Caco-2 (cell line): ENCODE measurements at regions not wholly inside any gene's neighbourhood (a gene's known extent, or its start where the extent isn't known, plus 50 kb on each side); places are given as distances from the start of the nearest gene placed in this dataset.

Experiments used
- BruUV-seq: library from RNA; stranded (reverse); fragments of 400-500 nt; replicated peaks from 2 replicates; lab custom pipeline; 2021; lab: Mats Ljungman, UMichigan
- CTCF ChIA-PET: fragments of 300-600 bp; sonication (Branson Sonifier 250); formaldehyde crosslinking; loops from one replicate; lab custom pipeline; 2022; ENCODE audit warnings: antibody characterized with exemption; lab: Charles Lee
- POLR2A ChIA-PET: fragments of 300-600 bp; sonication (Branson Sonifier 250); formaldehyde crosslinking; loops from one replicate; lab custom pipeline; 2022; ENCODE audit warnings: antibody characterized with exemption; lab: Charles Lee
- DNase-seq, 2 experiments: peaks; one replicate each; pipeline versions ENCODE4 v3.0.0 to v3.0.0-alpha.2; 2020 to 2022
- H3K27me3 ChIP-seq: replicated peaks from 2 replicates; pipeline ENCODE4 v1.6.0; 2011; ENCODE audit warnings: low read length; ENCODE audit not compliant: control insufficient read depth, insufficient read depth
- H3K36me3 ChIP-seq: 2 replicates; pipeline ENCODE4 v1.5.1; 2011; ENCODE audit warnings: low read length; ENCODE audit not compliant: control insufficient read depth, insufficient read depth
- H3K4me1 ChIP-seq: fragments of 250-450 bp; sonication (Bioruptor Pico); 2 replicates; pipeline ENCODE4 v1.5.1; 2020; ENCODE audit warnings: mild to moderate bottlenecking
- H3K4me3 ChIP-seq: 2 replicates; pipeline ENCODE4 v1.5.1; 2011; ENCODE audit warnings: low read depth, mild to moderate bottlenecking, control low read depth, low read length
- H3K9me3 ChIP-seq: fragments of 250-450 bp; sonication (Bioruptor Pico); 2 replicates; pipeline ENCODE4 v1.5.1; 2020; ENCODE audit warnings: mild to moderate bottlenecking, moderate library complexity
- H3K27ac Mint-ChIP-seq: one replicate; pipeline ENCODE4 v1.8.0; 2022; ENCODE audit warnings: mixed read lengths; ENCODE audit not compliant: unreplicated experiment
- H3K27me3 Mint-ChIP-seq: one replicate; pipeline ENCODE4 v1.8.0; 2022; ENCODE audit warnings: mixed read lengths; ENCODE audit not compliant: insufficient read depth, unreplicated experiment
- H3K36me3 Mint-ChIP-seq: one replicate; pipeline ENCODE4 v1.8.0; 2022; ENCODE audit warnings: mild to moderate bottlenecking, mixed read lengths; ENCODE audit not compliant: insufficient read depth, unreplicated experiment
- H3K4me1 Mint-ChIP-seq: one replicate; pipeline ENCODE4 v1.8.0; 2022; ENCODE audit warnings: low read depth, mixed read lengths; ENCODE audit not compliant: unreplicated experiment
- H3K4me3 Mint-ChIP-seq: one replicate; pipeline ENCODE4 v1.8.0; 2022; ENCODE audit warnings: mild to moderate bottlenecking, moderate library complexity, mixed read lengths; ENCODE audit not compliant: unreplicated experiment
- H3K9me3 Mint-ChIP-seq: one replicate; pipeline ENCODE4 v1.8.0; 2022; ENCODE audit warnings: mixed read lengths; ENCODE audit not compliant: unreplicated experiment
- CTCF ChIP-seq, 2 experiments: fragments of 200-600 bp in 1 of 2; IDR thresholded peaks; 1 replicate in 1 of 2; 2 replicates in 1 of 2; pipeline versions ENCODE4 v1.5.1 to v1.8.0; 2011 to 2022; ENCODE audit warnings: antibody characterized with exemption in 1 of 2, control low read depth in 1 of 2, inconsistent platforms in 1 of 2, low read depth in 1 of 2, low read length in 1 of 2, mild to moderate bottlenecking in 1 of 2, moderate library complexity in 1 of 2; ENCODE audit not compliant: insufficient read depth in 1 of 2, severe bottlenecking in 1 of 2, unreplicated experiment in 1 of 2
- intact Hi-C: fragments of 100-400 bp; cut with micrococcal nuclease; formaldehyde crosslinking; loops from one replicate; pipeline ENCODE4 v1.10.0; 2022; ENCODE audit not compliant: unreplicated experiment

- Mint-ChIP-seq H3K4me1 (no peaks in the 10 kb centered on the region), H3K4me3 (no peak overlapping the region), H3K27ac (no peak overlapping the region), H3K27me3 (peaks cover 13% of the 10 kb centered on the region), H3K36me3 (no peaks in the 10 kb centered on the region), H3K9me3 (no peaks in the 10 kb centered on the region)
- H3K4me1 ChIP-seq = no peaks in the 10 kb centered on the region
- intact Hi-C loops = no loop called here
- no peak for DNase-seq
- POLR2A ChIA-PET = no interaction called here
- no TSS peak for BruUV-seq
- no peaks in the 10 kb centered on the region for H3K9me3 ChIP-seq
- H3K36me3 ChIP-seq = no peaks in the 10 kb centered on the region
- H3K27me3 ChIP-seq = no peaks in the 10 kb centered on the region
- CTCF ChIA-PET = no interaction called here
- no peak overlapping the region for H3K4me3 ChIP-seq
- TF ChIP-seq CTCF (IDR thresholded peaks at IDR 0.05; ENCODE audit: insufficient read depth in 1 of 2, low read depth in 1 of 2, low read length in 1 of 2, severe bottlenecking in 1 of 2, unreplicated experiment in 1 of 2) = no peak
These were observed 528.9 kb upstream of the FZD8 start for GRCh38 chr10:36170943-36171501.

GRCh38 chr10:36170142-36170719 lies 528.1 kb upstream of the FZD8 start:
- Histone ChIP-seq H3K9me3 (no peaks in the 10 kb centered on the region), H3K27me3 (no peaks in the 10 kb centered on the region), H3K4me1 (no peaks in the 10 kb centered on the region), H3K4me3 (no peak overlapping the region), H3K36me3 (no peaks in the 10 kb centered on the region)
- Mint-ChIP-seq H3K36me3 (no peaks in the 10 kb centered on the region), H3K4me3 (no peak overlapping the region), H3K9me3 (no peaks in the 10 kb centered on the region), H3K4me1 (no peaks in the 10 kb centered on the region), H3K27ac (no peak overlapping the region), H3K27me3 (peaks cover 12% of the 10 kb centered on the region)
- ChIA-PET CTCF (no interaction called here), POLR2A (no interaction called here)
- no peak for DNase-seq
- no peak for TF ChIP-seq CTCF (IDR thresholded peaks at IDR 0.05; ENCODE audit: insufficient read depth in 1 of 2, low read depth in 1 of 2, low read length in 1 of 2, severe bottlenecking in 1 of 2, unreplicated experiment in 1 of 2)
- intact Hi-C loops = no loop called here
- no TSS peak for BruUV-seq

- no peaks in the 10 kb centered on the region for H3K36me3 ChIP-seq
- H3K27me3 Mint-ChIP-seq = peaks cover 14% of the 10 kb centered on the region
- no TSS peak for BruUV-seq
- no peak for TF ChIP-seq CTCF (IDR thresholded peaks at IDR 0.05; ENCODE audit: insufficient read depth in 1 of 2, low read depth in 1 of 2, low read length in 1 of 2, severe bottlenecking in 1 of 2, unreplicated experiment in 1 of 2)
- H3K9me3 Mint-ChIP-seq = no peaks in the 10 kb centered on the region
- no peaks in the 10 kb centered on the region for H3K36me3 Mint-ChIP-seq
- H3K4me3 Mint-ChIP-seq = no peak overlapping the region
- ChIA-PET POLR2A (no interaction called here), CTCF (no interaction called here)
- no peaks in the 10 kb centered on the region for H3K9me3 ChIP-seq
- no peak for DNase-seq
- no peaks in the 10 kb centered on the region for H3K4me1 Mint-ChIP-seq
- H3K27me3 ChIP-seq = 0 out of 2 replicates have a peak, but pooled peaks cover 1% of the 10 kb centered on the region
- intact Hi-C loops = no loop called here
- H3K4me3 ChIP-seq = no peak overlapping the region
- no peaks in the 10 kb centered on the region for H3K4me1 ChIP-seq
- H3K27ac Mint-ChIP-seq = no peak overlapping the region
These were observed 526.7 kb upstream of the FZD8 start for GRCh38 chr10:36168777-36169176.
